Kidney capillary endothelial cell (primary cell): ENCODE measurements at regions not wholly inside any gene's neighbourhood (a gene's known extent, or its start where the extent isn't known, plus 50 kb on each side); places are given as distances from the start of the nearest gene placed in this dataset.
"Not testable (repeated sequence)": the region's sequence is repeated elsewhere in the genome, so short reads cannot be mapped to it uniquely, and the experiment has no call there.

Source experiments
- DNase-seq: peaks from one replicate; pipeline ENCODE4 v3.0.0-alpha.2; 2018; ENCODE audit warnings: low spot score

- no peak for DNase-seq
Observed at GRCh38 chr1:80164150-80164549, 1157.6 kb upstream of the ADGRL4 start.

GRCh38 chr1:80163686-80164085 lies 1157.2 kb upstream of the ADGRL4 start:
- no peak for DNase-seq

GRCh38 chr1:80158771-80159170 lies 1152.2 kb upstream of the ADGRL4 start:
- no peak for DNase-seq

DNA sequence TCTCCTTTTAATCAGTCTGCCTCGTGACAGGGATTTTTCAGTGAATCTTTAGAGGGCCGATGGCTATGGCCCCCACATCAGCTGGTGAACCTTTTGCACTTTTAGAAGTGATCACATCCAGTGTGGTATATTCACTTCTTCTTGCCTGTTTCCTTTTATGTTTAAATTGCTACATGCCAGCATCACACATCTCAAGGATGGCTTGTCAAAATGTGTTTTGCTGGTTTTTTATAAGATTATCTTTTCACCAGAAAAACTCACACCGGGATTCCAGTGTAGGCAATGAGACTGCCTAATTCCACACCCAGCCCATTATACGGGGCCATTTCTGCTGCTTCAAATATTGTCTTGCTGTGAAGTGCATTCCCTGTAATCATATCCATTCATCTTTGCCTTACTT lies 1151.7 kb upstream of the ADGRL4 start:
- DNase-seq = no peak

DNA sequence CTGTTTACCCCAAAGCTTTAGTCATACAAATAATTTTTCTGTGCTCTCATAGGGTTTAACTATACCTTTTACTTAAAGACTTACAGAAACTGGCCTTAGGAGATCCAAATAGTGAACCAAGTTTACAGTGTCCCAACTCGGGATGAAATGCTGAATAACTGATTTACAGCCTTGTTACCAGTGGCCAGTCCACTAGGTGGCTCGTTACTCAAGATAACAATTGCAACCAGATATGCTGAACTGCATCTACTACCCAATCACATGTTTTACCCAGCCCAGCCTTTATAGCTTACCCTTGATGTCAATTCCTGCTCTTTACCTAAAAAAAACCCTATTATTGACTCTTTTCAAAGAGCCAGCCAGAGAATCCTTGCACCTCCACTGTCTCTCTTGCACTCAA lies 1148.8 kb upstream of the ADGRL4 start:
- DNase-seq = no peak

DNA sequence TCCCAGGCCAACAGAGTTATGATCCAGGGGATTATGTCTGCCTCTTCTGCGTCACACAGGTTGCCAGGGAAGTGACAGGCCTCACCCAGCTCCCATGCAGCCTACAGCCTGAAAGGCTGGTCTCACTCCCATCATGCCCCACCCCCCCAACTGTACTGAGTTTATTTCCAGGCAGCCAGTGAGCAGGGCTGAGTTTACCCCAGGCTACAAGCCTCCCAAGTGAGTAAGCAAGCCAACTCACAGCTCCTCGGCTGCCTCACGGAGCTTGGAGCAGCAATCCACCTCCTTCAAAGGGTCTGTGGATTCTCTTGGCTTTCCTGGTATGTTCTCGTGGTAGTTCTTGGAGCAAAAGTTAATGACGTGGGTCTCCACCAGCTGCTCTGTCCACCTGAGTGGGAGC lies 1147.6 kb upstream of the ADGRL4 start:
- no peak for DNase-seq

- DNase-seq = no peak
Observed at GRCh38 chr1:80153762-80154161, 1147.2 kb upstream of the ADGRL4 start.

DNA sequence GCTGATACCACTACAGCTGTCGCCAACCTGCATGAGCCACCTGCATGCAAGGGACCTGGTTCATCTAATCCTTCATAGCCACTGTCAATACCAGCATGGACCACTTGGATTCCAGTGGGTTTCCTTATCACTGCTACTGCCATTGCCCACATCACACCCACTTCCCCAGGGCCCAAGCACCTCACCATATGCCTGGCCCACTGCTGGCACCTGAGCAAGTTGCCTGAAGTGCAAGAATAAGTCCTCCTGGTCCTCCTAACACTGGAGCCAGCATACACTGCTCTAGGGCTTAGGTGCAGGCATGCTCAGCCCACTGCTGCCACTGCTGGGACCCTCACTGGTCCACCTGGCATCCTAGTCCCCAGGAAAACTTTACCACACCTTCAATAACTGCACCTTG lies 1136.8 kb upstream of the ADGRL4 start:
- DNase-seq = no peak

- not testable (repeated sequence) for DNase-seq
Observed at GRCh38 chr1:80137946-80138602, 1131.5 kb upstream of the ADGRL4 start.

DNA sequence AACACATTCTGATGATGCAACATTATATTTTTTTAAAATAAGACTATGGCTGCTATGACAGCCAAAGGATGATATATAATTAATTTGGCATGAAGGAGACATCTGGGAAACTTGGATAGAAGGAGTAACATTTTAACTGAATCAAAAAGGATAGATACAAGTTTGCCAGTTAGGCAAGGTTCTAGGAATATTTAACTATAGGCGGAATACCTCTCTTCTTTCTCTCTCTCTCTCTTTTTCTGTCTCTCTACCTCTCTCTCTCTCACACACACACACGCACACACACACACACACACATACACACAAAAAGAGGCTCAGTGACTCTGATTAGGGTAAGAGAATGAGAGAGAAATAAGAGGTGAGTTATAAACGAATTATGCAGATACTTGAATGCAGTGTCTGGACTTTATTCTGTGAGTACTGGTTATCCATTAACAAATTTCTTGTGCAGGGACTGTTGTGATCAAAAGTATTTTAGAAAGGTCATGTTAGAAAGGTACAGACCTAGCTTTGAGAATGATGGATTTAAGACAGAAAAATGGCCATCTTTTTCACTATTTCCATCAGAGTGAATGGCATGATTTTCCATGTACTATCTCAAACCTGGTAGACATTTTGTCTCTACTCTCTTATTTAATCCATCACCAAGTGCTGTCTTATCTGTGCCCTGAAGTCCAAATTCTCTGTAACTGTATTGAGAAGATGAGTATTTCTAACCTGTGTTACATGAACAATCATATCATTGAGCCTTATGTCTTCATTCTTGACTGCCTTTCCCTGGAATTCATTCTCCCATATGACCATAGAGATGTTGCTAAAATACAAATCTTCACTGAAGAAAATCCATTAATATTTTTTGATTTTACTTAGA lies 1106.9 kb upstream of the ADGRL4 start:
- DNase-seq = no peak

- no peak for DNase-seq
Observed at GRCh38 chr1:80101159-80101558, 1094.6 kb upstream of the ADGRL4 start.

DNA sequence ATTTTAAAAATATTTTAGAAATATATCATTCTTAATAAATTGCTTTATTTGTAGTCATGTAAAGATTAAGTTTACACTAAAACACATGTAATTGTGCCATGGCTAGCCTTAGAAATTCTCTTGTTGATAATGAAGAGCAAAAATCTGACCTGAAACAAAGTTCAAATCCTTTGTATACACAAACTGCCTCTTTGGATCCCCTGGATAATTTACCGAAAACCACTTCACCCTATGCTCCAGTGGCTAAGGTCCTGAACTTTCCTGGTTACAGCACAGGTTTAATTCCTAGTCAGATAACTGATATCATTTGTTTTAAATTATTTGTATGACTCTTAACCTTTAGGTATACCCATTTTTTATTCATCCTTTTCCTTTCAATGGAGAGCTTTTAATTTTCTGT lies 1093.2 kb upstream of the ADGRL4 start:
- no peak for DNase-seq

GRCh38 chr1:80085067-80085466 lies 1078.5 kb upstream of the ADGRL4 start:
- no peak for DNase-seq

GRCh38 chr1:80083892-80084291 lies 1077.4 kb upstream of the ADGRL4 start:
- no peak for DNase-seq

- no peak for DNase-seq
Observed at GRCh38 chr1:80076469-80076868, 1069.9 kb upstream of the ADGRL4 start.

- DNase-seq = no peak
Observed at GRCh38 chr1:80075351-80075750, 1068.8 kb upstream of the ADGRL4 start.

- DNase-seq = no peak
Observed at GRCh38 chr1:80072563-80072962, 1066.0 kb upstream of the ADGRL4 start.

- DNase-seq = no peak
Observed at GRCh38 chr1:80066060-80066459, 1059.5 kb upstream of the ADGRL4 start.

GRCh38 chr1:80064524-80064923 lies 1058.0 kb upstream of the ADGRL4 start:
- DNase-seq = no peak

GRCh38 chr1:80059940-80060339 lies 1053.4 kb upstream of the ADGRL4 start:
- DNase-seq = no peak

DNA sequence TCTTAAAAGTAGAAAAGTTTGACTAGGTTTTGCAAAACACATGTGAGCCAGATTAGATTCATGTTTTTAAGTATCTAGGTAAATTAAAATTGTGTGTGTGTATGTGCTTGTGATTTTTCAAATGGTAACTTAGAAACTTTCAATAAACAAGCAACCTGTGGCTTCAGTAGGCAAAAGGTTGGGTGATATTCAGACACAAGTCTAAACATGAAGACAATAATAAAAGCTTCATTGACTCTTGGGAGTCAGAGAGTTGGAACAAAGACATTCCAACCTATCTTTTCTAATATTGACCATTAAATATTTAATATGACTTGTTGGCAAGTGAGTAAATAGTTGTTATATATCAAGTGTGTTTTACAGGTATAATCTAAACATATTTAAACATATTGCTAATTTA lies 1049.6 kb upstream of the ADGRL4 start:
- no peak for DNase-seq

GRCh38 chr1:80054129-80054528 lies 1047.6 kb upstream of the ADGRL4 start:
- peak; percentile 3 for DNase-seq

GRCh38 chr1:80053613-80054012 lies 1047.1 kb upstream of the ADGRL4 start:
- no peak for DNase-seq

DNA sequence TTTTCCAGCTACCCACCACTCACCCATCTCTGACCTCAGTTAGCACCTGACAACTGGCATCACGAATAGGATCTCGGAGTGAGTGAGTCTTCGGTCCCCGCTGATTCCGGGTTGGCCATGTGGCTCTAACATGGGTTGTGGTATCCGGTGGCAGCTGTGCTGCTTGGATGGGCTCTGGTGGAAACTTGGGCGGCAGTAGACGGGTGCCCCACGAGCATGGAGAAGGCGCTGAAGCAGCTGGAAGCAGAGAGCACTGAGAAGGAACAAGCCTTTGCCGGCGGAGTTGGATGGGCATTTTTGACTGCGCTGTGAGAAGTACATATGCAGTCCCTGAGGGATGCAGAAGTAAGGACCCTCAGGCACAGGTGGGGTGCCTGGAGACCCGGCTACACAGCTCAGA lies 1044.0 kb upstream of the ADGRL4 start:
- DNase-seq = no peak
